Esophagus squamous epithelium (tissue), 5 donors: ENCODE measurements at regions not wholly inside any gene's neighbourhood (a gene's known extent, or its start where the extent isn't known, plus 50 kb on each side); places are given as distances from the start of the nearest gene placed in this dataset.

ENCODE experiments used
- DNase-seq: peaks from one replicate; lab custom pipeline; 2025; lab: John Stamatoyannopoulos, UW
- H3K27ac ChIP-seq, 4 donors: fragments of 200-600 bp; sonication (generic); one replicate each; pipeline ENCODE4 v1.5.1; 2016 to 2019; ENCODE audit warnings: mild to moderate bottlenecking in 1 of 4
- H3K27me3 ChIP-seq, 4 donors: fragments of 200-600 bp; sonication (generic); 1 replicate in 3 of 4; 2 replicates in 1 of 4; pipeline versions ENCODE4 v1.5.1 to v1.6.0; 2017 to 2021; ENCODE audit warnings: antibody characterized with exemption in 1 of 4
- H3K36me3 ChIP-seq, 3 donors: fragments of 200-600 bp; sonication (generic); one replicate each; pipeline ENCODE4 v1.5.1; 2016 to 2019
- H3K4me1 ChIP-seq, 3 donors: fragments of 200-600 bp; sonication (generic); one replicate each; pipeline ENCODE4 v1.5.1; 2017 to 2019
- H3K4me3 ChIP-seq, 4 donors: fragments of 200-600 bp; sonication (generic); 1 replicate in 3 of 4; 2 replicates in 1 of 4; pipeline ENCODE4 v1.5.1; 2016 to 2019; ENCODE audit warnings: mild to moderate bottlenecking in 2 of 4, moderate library complexity in 1 of 4
- H3K9me3 ChIP-seq, 3 donors: fragments of 200-600 bp; sonication (generic); one replicate each; pipeline ENCODE4 v1.5.1; 2016 to 2019
- CTCF ChIP-seq, 6 experiments: fragments of 450-650 bp in 4 of 6; fragments of 200-600 bp in 2 of 6; sonication (generic) in 2 of 6; IDR thresholded peaks; one replicate each; pipeline ENCODE4 v1.5.1; 2016 to 2019; ENCODE audit warnings: antibody characterized with exemption in 6 of 6, mild to moderate bottlenecking in 4 of 6, moderate library complexity in 4 of 6
- POLR2A ChIP-seq, 4 donors: fragments of 450-650 bp; IDR thresholded peaks; one replicate each; pipeline ENCODE4 v1.6.1; 2017; ENCODE audit warnings: antibody characterized with exemption in 4 of 4, mild to moderate bottlenecking in 4 of 4, moderate library complexity in 3 of 4
- WGBS, 2 donors: methylation state at CpG; one replicate each; pipeline ENCODE4 v1.1.5; 2018; 5-methylcytosine and 5-hydroxymethylcytosine counted together
- intact Hi-C: fragments of 100-400 bp; cut with DNase I; formaldehyde crosslinking; loops from one replicate; pipeline ENCODE4 v1.15.0; 2022
- donor health status: DM: yes; HTN: yes; CAD: no.

- 67 to 83% methylated on average over 3 of the region's 3 CpGs for WGBS, 2 donors
- intact Hi-C loops = no loop called here
- H3K36me3 ChIP-seq = no peaks in the 10 kb centered on the region
These were observed 710.6 kb upstream of the ZEB2 start for GRCh38 chr2:145230546-145230945.

GRCh38 chr2:145228506-145228905 lies 708.6 kb upstream of the ZEB2 start:
- no peak for DNase-seq
- Histone ChIP-seq H3K36me3 (no peaks in the 10 kb centered on the region), H3K27me3 (no peaks in the 10 kb centered on the region), H3K27ac (no peak overlapping the region), H3K4me3 (no peak overlapping the region), H3K4me1 (no peaks in the 10 kb centered on the region), H3K9me3 (no peaks in the 10 kb centered on the region)
- 74 to 84% methylated on average over 5 of the region's 5 CpGs for WGBS, 2 donors
- intact Hi-C loops = no loop called here
- TF ChIP-seq CTCF (IDR thresholded peaks at IDR 0.05) (no peak), POLR2A (IDR thresholded peaks at IDR 0.05) (no peak)

More at GRCh38 chr2:145230546-145230945, 710.6 kb upstream of the ZEB2 start:
- no peak for DNase-seq
- H3K9me3 ChIP-seq = no peaks in the 10 kb centered on the region
- no peaks in the 10 kb centered on the region for H3K27me3 ChIP-seq
- TF ChIP-seq CTCF (IDR thresholded peaks at IDR 0.05) = no peak
- no peak for TF ChIP-seq POLR2A (IDR thresholded peaks at IDR 0.05)
- H3K4me3 ChIP-seq = no peak overlapping the region
- H3K27ac ChIP-seq = no peak overlapping the region
- H3K4me1 ChIP-seq = no peaks in the 10 kb centered on the region

GRCh38 chr2:145226901-145227300 lies 707.0 kb upstream of the ZEB2 start:
- Histone ChIP-seq H3K27me3 (no peaks in the 10 kb centered on the region), H3K27ac (no peak overlapping the region), H3K9me3 (no peaks in the 10 kb centered on the region), H3K4me1 (no peaks in the 10 kb centered on the region), H3K36me3 (no peaks in the 10 kb centered on the region), H3K4me3 (no peak overlapping the region)
- no peak for DNase-seq
- intact Hi-C loops = no loop called here
- no peak for TF ChIP-seq POLR2A (IDR thresholded peaks at IDR 0.05)
- no peak for TF ChIP-seq CTCF (IDR thresholded peaks at IDR 0.05)
- 100% methylated on average over 1 of the region's 1 CpG for WGBS, 2 donors

GRCh38 chr2:145221516-145221915 lies 701.6 kb upstream of the ZEB2 start:
- WGBS, 2 donors = 100% methylated on average over 1 of the region's 1 CpG
- no peaks in the 10 kb centered on the region for H3K4me1 ChIP-seq
- H3K36me3 ChIP-seq = no peaks in the 10 kb centered on the region
- no peaks in the 10 kb centered on the region for H3K27me3 ChIP-seq
- DNase-seq = no peak
- intact Hi-C loops = no loop called here
- no peak overlapping the region for H3K4me3 ChIP-seq
- no peaks in the 10 kb centered on the region for H3K9me3 ChIP-seq
- no peak overlapping the region for H3K27ac ChIP-seq
- TF ChIP-seq POLR2A (IDR thresholded peaks at IDR 0.05) (no peak), CTCF (IDR thresholded peaks at IDR 0.05) (no peak)

GRCh38 chr2:145221032-145221431 lies 701.1 kb upstream of the ZEB2 start:
- TF ChIP-seq POLR2A (IDR thresholded peaks at IDR 0.05) (no peak), CTCF (IDR thresholded peaks at IDR 0.05) (no peak)
- no peaks in the 10 kb centered on the region for H3K27me3 ChIP-seq
- H3K4me3 ChIP-seq = no peak overlapping the region
- 16 to 21% methylated on average over 2 of the region's 2 CpGs for WGBS, 2 donors
- no peaks in the 10 kb centered on the region for H3K9me3 ChIP-seq
- no peaks in the 10 kb centered on the region for H3K36me3 ChIP-seq
- intact Hi-C loops = no loop called here
- DNase-seq = no peak
- H3K27ac ChIP-seq = no peak overlapping the region
- H3K4me1 ChIP-seq = no peaks in the 10 kb centered on the region
